ENCODE measurements at regions not wholly inside any gene's neighbourhood (a gene's known extent, or its start where the extent isn't known, plus 50 kb on each side); places are given as distances from the start of the nearest gene placed in this dataset.

DNA sequence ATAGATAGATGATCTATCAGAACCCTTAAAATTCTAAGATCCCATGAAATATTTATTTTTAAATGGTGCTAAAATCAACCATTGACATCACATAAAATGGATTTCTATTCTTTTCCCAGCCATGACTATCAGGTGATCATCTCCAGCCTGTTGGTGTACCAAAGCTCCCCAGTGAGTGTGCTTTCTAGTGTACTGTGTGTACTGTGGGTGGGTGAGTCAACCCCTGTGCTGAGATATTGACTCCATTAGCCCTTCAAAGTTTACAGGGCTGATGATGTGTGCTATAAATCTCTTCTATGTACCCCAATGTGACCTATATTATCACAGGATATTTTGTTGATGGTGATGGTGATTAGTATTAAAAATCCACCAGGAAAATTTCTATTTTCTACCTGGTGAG is 344.6 kb downstream of the MMUT start:
- TF ChIP-seq ZFP30 (CRISPR knock-in tag; IDR thresholded peaks at IDR 0.05) (no peak), ZNF70 (CRISPR knock-in tag; IDR thresholded peaks at IDR 0.05) (no peak), ARNTL (CRISPR knock-in tag; IDR thresholded peaks at IDR 0.05; ENCODE audit: borderline replicate concordance, low read depth) (no peak), ZFP3 (CRISPR knock-in tag; IDR thresholded peaks at IDR 0.05) (no peak), ESRRG (CRISPR knock-in tag; IDR thresholded peaks at IDR 0.05) (no peak)
- TF ChIP-seq, protein P1, sequence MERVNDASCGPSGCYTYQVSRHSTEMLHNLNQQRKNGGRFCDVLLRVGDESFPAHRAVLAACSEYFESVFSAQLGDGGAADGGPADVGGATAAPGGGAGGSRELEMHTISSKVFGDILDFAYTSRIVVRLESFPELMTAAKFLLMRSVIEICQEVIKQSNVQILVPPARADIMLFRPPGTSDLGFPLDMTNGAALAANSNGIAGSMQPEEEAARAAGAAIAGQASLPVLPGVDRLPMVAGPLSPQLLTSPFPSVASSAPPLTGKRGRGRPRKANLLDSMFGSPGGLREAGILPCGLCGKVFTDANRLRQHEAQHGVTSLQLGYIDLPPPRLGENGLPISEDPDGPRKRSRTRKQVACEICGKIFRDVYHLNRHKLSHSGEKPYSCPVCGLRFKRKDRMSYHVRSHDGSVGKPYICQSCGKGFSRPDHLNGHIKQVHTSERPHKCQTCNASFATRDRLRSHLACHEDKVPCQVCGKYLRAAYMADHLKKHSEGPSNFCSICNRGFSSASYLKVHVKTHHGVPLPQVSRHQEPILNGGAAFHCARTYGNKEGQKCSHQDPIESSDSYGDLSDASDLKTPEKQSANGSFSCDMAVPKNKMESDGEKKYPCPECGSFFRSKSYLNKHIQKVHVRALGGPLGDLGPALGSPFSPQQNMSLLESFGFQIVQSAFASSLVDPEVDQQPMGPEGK (CRISPR knock-in tag; IDR thresholded peaks at IDR 0.05; ENCODE audit: borderline replicate concordance): no peak

All from SK-N-SH treated with all-trans-retinoic acid at 6 μM for 48 hours (cell line).